Inflammatory macrophage treated with lipopolysaccharide for 4 hours (primary cell): ENCODE measurements at regions not wholly inside any gene's neighbourhood (a gene's known extent, or its start where the extent isn't known, plus 50 kb on each side); places are given as distances from the start of the nearest gene placed in this dataset.

ENCODE experiments used
- DNase-seq: peaks from one replicate; pipeline ENCODE4 v3.0.0-alpha.2; 2020

DNA sequence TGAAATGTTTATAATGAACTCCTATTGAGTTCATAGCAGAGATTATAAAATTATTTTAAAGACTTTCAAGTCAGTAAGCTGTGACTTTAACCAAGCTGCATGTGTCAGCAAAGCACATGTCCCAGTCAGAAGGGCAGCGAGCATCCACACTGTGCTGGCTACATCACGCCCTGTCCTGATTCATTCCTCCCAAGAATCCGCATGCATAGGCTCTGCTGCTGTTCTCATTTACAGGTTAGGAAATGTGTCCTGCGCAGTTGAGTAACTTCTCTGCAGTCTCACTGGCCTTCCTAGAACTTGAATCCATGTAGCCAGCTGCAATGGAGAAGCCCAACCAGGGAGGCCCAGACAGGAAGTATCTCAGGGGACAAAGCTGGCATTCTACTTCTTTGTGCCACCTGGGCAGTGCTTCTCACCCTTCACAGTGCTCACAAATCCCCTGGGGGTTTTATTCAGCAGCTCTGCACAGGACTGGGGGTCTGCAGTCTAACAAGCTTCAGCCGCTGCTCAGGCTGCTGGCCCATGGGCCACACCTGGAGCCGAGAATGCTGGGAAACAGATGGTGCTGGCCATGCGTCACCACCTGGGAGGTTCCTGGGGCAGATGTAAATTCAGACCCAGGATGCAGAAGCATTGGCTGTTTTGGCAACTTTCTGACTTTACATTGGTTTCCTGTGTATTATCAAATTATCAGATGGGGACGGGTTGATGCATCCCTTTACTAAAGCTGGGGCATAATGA lies 192.8 kb upstream of the GDF10 start:
- DNase-seq: peak; percentile 3

DNA sequence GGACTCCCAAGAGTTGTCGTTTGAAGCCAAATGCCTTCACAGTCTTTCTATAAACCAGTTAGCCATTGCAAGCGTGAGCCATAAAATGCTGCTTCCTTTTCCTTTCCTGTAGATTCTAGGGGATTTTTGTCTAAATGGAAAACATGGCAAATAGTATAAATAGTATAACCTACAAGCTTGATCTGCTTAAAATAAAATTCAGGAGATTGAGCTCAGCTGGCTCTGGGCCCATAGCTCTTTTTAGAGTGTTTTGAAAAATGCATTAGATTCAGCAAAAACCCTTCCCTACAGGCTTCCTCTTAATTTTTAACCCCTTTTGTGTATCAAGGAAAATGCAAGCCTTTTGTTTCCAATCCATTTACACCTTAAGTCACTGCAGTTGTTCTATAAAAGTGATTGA lies 190.1 kb upstream of the GDF10 start:
- DNase-seq: no peak

DNA sequence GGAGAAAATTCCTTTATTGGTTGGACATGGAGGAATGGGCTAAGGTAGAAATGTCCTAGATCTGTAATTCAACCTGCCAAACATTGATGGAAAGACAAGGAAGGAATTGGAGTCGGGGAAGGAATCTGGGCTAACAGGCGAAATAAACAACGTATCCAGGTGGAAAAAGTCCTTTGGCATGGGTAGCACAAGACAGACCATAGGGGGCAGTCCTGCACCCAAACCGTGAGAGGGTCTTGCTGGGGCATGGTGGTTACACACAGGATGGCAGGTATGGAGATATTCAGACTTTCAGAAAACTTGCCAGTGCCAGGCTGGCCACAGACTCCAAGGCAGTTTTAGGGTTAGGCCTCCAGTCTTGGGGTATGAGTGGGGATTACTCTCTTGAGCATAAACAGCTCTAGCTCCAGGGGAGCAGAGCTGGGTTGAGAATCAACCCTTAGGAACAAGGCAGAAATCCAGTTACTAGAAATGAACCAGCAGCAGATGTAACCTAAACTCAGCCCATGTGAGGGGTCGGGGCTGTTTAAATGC lies 188.6 kb upstream of the GDF10 start:
- no peak for DNase-seq

DNA sequence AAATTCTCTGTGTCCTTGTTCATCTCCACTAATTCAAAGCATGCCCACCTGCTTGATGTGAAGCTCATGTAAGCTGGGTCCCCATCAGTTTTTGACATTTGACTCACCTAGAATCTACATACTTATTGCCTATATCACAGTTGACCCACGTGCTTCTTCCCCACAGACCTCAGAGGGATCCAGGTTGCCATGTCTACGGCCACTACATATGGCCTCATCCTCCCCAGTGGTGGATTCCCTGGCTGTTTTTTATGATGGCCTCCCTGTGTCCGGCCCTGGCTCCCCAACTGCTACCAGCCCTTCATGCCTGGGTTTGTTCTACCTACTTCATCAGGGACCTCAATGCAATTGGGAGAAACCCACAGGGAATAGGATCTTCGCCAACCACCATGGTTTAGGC lies 187.4 kb upstream of the GDF10 start:
- DNase-seq: no peak

DNA sequence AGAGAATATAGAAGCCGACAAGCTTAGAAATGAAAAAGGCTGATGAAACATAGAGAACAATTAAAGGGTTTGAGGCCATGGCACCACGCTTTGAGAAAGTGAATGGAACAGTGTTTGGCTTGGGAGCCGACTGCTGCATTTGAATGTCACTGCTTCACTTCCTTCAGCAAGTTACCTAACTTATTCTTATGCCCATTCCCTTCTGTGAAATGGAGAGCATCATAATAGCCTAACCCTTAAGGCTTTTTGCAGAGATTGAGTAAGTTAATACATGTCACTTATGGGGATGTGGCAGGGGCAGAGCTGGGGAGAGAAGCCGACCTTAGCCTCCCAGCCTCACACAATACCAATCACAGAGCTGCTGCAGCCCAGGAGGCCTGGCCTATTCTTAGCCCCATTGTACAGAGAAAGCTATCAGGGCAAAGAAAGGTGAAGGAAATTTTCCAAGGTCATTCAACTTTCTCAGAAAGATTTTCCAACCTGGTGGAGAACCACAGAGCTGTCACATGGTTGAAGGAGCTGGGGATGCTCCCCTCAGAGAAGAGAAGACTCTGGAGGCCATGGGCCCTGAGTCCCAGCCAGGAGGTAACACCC lies 186.0 kb upstream of the GDF10 start:
- no peak for DNase-seq

DNA sequence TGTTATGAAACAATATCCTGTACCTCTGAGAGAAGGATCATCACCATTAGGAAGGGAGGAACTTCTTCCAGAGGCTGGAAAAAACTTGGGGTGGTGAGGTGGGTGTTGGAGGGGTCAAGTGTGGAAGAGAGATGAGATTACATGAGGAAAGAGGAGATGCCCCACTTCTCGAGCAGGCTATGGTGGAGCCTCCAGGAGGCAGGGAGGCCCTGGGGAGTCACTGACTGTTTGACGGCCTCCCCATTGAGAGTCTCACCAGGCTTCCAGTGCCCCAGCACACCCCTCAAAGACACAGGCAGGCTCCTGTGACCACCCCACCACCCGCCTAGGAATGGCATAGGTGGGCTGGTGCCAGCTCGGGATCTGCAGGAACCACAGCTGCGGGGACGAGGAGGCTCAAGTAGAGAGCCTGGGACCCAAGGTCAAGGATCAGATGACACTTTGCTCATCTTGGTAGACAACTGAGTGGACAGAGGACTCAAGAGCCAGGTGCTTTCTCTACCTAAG lies 185.3 kb upstream of the GDF10 start:
- no peak for DNase-seq

DNA sequence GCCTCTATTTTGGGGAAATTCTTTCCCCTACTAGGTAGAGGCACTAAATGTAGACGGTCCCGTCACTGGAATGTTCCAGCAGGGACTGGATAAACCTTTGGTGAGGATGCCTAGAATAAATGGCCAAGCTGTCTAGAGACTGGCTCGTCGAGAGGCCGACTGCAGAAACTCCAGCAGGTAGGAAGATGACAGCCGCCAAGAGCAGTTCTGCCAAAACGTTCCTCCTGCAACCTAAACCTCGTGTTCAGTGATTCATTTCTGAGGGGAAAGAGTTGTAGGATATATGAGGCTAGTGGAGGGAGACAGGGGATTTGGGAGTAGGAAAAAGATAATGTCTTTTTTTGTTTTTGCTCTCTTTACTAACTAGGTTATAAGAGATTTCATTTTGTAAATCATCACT lies 184.7 kb upstream of the GDF10 start:
- DNase-seq: no peak

DNA sequence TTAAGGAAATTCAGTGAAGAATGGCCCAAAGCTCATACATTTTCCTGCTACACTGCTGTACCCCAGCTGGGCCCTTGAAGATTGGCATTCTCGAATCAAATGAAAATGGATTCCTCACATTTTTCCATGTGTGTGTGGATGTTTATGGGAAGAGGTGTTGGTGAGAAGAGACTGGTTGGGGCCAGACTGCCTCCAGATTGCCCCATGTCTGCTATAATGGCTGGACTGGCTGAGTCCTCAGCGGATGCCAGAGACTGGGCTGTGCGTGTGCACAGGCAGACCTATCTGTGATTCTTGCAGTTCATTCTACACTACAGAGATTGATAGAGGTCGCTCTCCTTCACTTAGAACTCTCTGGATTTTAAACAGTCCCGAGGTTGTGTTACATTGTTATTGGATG lies 183.6 kb upstream of the GDF10 start:
- no peak for DNase-seq

DNA sequence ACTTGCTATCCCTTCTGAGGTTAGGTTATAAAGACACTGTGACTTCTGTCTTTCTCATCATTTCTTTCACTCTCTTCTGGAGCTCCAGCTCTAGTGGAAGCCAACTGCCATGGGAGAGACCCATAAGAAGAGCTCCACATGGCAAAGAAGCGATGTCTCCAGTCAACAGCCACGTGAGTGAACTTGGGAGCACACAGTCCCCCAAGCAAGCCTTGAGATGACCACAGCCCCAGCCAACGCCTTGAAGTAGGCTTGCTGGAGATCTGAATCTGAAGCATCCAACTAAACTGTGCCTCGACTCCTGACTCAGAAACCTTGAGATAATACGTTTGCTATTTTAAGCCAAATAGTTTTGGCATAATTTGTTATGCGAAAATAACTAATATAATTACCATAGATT lies 181.7 kb upstream of the GDF10 start:
- no peak for DNase-seq

DNA sequence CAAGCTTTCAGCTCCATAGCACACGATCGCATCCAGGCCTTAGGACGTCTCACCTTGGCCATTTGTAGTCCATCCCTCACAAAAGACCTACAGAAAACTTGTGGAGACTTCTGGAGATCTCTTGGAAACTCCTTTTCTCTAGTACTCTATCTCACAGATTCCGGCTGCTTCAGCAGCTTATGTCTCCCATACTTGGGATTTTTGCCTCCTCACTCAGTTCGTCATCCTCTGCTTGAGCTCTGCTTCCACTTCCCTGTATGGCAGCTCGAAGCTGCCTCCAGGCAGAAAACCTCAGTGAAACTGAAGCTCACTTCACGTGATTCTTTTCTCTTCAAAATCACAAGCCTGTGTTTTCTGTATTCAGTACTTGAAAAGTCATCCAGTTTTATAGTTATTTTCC lies 178.7 kb upstream of the GDF10 start:
- DNase-seq: peak; percentile 24

DNA sequence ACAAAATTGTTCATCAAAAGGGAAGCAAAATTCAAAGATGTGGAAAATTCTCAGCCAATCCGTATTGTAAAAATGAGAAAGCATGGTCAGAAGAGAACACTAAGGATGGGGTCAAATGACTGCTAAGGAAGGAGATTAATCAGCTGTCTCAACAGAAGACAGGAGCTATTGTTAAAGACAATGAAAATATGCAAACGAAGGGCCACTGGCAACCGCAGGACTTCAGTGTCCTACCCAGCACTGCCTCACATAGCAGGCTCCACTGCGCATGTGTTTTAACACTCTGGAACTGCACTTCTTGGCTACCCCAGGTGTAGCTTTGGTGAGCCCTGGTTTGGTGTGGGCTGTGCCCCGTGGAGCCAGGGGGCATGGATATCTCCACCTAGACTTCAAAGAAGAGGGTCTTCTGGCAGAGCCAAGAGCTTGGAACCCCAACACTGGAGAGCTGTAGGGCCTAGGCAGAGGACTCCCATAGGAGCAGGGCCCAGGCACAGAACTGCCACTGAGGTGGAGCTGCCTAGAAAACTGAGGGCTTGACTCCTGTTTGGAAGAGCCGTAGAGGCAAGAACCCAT lies 176.2 kb upstream of the GDF10 start:
- DNase-seq: no peak

DNA sequence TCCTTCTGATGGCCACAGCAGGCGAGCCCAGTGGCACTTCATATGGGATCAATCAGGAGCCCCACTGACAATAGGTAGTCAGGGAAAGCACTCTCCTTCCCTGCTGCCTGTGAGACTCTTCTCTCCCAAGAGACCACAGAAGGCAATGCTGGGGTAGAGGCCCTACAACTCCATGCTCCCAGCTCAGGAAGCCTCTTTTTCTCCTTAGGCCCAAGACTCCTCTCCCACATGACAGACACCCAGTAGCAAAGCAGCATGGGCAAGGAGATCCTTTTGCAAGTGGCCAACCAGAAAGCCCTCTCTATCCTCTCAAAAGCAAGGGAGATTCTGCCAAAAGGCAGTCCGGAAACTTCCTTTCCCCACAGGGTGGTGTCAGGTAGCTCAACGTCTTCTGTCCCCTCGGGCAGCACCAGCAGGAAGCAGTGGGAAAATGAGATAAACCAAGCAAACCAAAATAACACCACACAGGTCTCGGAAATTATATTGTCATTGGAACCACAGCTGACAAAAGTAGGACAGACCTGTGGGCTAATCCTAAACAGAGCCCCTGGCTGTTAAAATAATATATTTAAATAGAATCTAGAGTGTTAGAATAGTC lies 172.7 kb upstream of the GDF10 start:
- DNase-seq: no peak

DNA sequence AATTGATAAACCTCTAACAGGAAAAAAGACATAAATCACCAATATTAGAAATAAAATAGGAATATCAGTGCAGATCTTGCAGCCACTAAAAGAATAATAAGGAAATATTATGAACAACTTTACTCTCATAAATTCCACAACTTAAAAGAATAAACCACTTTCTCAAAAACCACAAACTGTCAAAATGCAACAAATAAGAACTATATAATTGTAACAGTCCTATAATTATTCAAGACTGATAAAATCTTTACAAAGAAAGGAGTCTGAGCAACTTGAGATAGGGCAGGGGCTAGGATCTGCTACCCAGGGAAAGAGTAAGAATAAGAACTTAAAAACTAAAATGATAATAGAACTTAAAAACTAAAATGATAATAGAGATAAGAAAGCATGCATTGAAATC lies 169.5 kb upstream of the GDF10 start:
- DNase-seq: no peak

DNA sequence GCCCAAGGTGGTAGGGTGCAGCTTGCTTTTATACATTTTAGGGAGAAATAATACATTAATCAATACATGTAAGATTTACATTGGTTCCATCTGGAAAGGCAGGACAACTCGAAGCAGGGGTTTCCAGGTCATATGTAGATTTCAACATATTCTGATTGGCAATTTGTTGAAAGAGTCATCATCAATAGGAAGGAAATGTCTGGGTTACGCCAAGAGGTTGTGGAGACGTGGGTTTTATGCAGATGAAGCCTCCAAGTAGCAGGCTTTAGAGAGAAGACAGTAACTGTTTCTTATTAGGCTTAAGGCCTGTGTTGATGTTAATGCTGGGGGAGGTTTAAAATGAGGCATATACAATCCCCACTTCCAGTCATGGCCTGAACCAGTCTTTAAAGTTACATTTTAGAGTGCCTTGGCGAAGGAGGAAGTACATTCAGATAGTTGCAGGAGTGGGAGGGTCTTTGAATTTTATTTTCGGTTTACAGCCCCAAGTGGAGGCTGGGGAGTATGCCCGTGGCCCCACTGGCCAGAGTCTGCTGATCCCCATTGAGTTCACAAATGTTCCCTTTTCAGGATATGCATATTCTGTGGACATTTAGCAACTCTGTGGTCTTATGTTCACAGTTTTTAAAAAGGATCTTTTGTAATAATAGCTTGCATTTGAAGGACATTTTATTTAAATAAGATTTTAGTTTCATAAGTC lies 166.0 kb upstream of the GDF10 start:
- DNase-seq: peak; percentile 86

DNA sequence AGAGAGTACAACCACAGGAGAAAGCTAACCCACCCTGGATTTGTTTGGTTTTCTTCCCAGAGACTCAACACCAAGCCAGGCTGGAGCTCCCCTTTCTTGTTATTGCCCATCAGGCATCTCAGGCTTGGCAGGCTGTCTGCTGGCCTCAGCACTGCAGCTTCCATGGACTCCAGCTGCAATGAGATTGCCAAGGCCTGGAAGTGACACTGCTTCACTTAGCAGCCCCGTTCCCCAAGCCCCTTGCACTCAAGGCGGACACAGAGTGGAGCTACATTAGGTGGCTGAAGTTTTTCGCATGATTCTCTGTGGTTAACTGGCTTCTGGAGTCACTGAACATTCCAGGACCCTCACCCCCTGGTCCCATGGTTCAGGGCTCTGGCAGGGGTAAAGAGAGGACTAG lies 163.1 kb upstream of the GDF10 start:
- no peak for DNase-seq

DNA sequence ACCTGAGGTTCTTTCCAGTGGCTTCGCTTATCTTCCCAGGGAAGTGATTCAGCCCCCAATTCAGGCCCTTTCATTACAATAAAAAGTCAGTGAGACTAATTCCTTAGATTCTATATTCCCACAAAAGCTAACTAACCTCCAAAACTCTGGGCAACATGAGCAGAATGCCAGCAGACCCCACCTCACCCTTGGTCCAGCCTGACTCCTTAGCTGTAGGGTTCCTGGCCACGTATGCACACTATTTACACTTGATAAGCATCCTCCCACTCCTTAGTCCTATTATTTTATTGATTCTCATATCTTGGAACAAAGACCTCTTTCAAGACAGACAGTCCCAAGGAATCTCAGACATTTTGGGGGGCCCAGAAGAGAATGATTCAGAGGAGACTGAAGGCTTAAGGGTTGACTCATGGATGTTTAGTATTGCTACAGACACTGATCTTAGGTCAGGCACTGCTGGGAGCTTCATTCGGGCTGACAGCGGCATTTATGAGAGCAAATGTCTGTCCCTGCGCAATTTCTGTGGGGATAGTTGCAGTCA lies 162.6 kb upstream of the GDF10 start:
- DNase-seq: peak; percentile 35

DNA sequence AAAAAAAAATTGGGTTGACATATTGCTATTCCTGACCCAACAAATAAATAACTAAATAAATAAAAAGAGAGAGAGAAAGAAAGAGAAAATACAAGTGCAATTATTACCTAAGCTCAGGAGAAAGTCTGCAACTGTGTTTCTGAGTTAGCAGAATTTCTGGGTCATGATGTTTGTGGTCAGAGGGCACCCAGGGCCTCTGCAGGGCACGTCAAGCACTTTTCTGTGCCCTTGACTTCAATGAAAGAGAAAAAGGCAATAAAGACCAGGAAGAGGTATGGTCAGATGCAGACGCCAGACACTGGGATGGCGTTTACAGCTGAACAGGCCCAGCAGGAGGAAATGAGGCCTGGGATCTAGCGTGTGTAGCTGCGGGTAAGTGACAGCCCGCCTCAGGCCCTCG lies 160.9 kb upstream of the GDF10 start:
- no peak for DNase-seq

DNA sequence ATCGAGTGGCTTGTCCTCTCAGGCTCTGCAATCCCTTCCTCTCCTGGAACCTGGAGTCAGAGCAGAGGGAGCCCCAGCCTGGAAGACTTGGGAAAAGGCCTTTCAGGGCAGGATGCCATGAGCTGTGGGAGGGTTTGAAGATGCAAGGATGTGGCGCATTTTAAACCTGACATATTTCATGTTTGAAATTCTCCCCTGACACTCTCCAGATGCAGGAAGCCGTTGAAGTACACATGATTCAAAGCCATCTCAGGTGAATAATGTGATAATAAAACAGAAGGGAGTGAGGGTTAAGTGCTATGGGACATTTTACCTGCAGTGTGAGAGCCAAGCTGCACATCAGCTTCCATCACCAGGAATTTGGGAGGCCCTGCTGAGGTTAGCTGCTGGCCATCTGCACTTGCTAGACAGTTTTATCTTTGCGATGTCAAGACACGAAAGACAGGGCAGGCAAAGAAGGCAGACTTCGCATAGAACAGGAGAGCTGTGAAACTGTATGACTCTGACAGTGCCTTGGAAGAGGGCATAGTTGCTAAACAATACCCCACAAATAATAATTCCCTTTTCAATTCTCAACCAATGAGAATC lies 159.1 kb upstream of the GDF10 start:
- no peak for DNase-seq

DNA sequence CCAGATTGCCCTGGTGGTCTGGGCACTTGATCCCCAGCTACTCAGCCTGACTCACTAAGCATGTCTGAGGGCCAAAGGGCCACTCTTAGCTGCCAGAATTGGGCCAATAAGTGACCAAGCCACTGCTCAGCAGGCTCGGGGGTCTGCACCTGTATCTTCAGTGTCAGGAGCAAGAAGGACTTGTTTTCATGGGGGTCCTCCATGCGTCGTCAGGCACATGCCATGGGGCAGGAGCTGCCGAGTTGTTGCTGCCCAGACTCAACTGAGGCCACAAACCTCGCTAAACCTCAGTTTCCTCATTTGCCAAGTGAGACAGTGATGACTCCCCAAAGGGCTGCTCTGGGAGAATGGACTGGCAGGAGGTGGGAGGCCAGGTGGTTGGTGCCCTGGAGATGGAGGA lies 158.6 kb upstream of the GDF10 start:
- DNase-seq: no peak

DNA sequence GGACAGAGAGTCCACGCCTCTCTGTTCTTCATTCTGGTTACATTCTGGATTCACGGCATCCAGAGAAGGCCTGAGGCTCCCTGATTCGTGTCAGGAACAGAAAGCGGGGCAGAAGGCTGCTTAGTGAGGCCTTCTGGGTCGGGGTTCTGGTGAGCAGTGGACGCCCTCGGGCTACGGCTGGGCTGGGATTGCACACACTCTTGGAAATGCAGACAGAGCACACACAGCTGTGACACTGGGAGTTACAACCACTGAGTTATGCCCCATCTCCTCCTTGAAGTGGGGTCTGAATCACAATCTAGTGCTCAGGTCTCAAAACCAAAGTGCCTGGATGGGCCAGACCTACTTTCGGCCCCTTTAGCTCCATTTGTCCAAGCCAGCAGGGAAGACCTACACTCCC lies 156.9 kb upstream of the GDF10 start:
- DNase-seq: no peak

DNA sequence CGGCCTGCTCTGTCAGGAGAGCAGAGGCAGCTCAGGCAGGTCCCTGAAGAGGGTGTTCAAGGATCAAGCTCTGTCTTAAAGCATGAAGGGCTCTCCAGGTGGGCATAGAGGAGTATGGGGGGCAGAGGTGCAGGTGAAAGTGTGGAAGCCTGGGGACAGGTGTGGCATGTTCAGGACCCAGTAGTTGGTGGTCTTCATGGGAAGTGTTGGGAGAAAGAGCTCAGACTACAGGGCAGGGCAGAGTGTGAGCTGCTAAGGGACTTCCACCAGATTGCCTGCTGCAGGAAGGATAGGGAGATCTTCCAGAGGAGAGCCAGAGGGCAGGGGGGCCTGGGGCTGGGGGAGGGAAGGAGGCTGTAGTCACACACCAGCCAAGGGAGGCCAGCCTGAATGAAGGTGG lies 156.5 kb upstream of the GDF10 start:
- DNase-seq: no peak

DNA sequence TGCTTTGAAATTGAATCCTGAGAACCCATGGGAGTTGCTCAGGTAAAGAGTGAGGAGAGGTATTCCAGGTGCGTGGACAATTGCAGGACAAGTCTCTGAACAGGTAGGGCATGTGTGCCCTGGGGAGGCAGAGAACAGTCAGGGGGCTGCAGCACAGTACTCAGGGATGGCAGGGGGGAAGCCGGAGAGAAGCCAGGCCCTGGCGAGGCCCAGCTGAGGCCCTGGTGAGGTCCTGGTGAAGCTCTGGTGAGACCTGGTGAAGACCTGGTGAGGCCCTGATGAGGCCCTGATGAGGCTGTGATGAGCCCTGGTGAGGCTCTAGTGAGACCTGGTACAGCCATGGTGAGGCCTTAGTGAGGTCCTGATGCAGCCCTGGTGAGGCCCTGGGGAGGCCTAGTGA lies 155.5 kb upstream of the GDF10 start:
- no peak for DNase-seq
